Fibroblast of lung (primary cell): ENCODE measurements at regions not wholly inside any gene's neighbourhood (a gene's known extent, or its start where the extent isn't known, plus 50 kb on each side); places are given as distances from the start of the nearest gene placed in this dataset.
"Not testable (repeated sequence)": the region's sequence is repeated elsewhere in the genome, so short reads cannot be mapped to it uniquely, and the experiment has no call there.

Experiments
- DNase-seq, 2 donors: peaks; one replicate each; pipeline versions ENCODE4 v3.0.0 to v3.0.0-alpha.2; 2010; ENCODE audit warnings: low read depth in 2 of 2
- H2AFZ ChIP-seq: 2 replicates; pipeline ENCODE4 v1.5.1; 2012; ENCODE audit warnings: low read length, control low read depth, inconsistent platforms
- H3K27ac ChIP-seq: 2 replicates; pipeline ENCODE4 v1.5.1; 2011; ENCODE audit warnings: low read length, control low read depth; ENCODE audit not compliant: insufficient read depth
- H3K27me3 ChIP-seq: 2 replicates; pipeline ENCODE4 v1.5.1; 2011; ENCODE audit warnings: mild to moderate bottlenecking, low read length; ENCODE audit not compliant: control insufficient read depth, insufficient read depth
- H3K36me3 ChIP-seq: 2 replicates; pipeline ENCODE4 v1.5.1; 2011; ENCODE audit warnings: low read length; ENCODE audit not compliant: control insufficient read depth, insufficient read depth
- H3K4me1 ChIP-seq: 2 replicates; pipeline ENCODE4 v1.5.1; 2011; ENCODE audit warnings: low read length; ENCODE audit not compliant: control insufficient read depth, insufficient read depth; ENCODE audit errors: extremely low read depth
- H3K4me2 ChIP-seq: 2 replicates; pipeline ENCODE4 v1.5.1; 2011; ENCODE audit warnings: low read length, control low read depth; ENCODE audit not compliant: insufficient read depth; ENCODE audit errors: extremely low read depth
- H3K4me3 ChIP-seq, 4 experiments: fragments of 200-600 bp in 1 of 4; sonication (generic) in 1 of 4; replicated peaks in 1 of 4; 2 replicates each; pipeline ENCODE4 v1.5.1; 2011 to 2016; ENCODE audit warnings: low read length in 4 of 4, low read depth in 3 of 4, mild to moderate bottlenecking in 3 of 4, control low read depth in 2 of 4, inconsistent platforms in 1 of 4, mixed read lengths in 1 of 4; ENCODE audit not compliant: insufficient read depth in 1 of 4; ENCODE audit errors: control extremely low read depth in 1 of 4
- H3K79me2 ChIP-seq: 2 replicates; pipeline ENCODE4 v1.5.1; 2012; ENCODE audit warnings: mild to moderate bottlenecking, low read length, inconsistent platforms; ENCODE audit not compliant: control insufficient read depth, insufficient read depth
- H3K9ac ChIP-seq: 2 replicates; pipeline ENCODE4 v1.5.1; 2011; ENCODE audit warnings: mild to moderate bottlenecking, low read length, control low read depth; ENCODE audit not compliant: insufficient read depth
- H3K9me3 ChIP-seq: 2 replicates; pipeline ENCODE4 v1.5.1; 2012; ENCODE audit warnings: low read depth, low read length; ENCODE audit not compliant: control insufficient read depth, insufficient read depth
- H4K20me1 ChIP-seq: 2 replicates; pipeline ENCODE4 v1.5.1; 2011; ENCODE audit warnings: low read length; ENCODE audit not compliant: control insufficient read depth, insufficient read depth; ENCODE audit errors: extremely low read depth
- EZH2 ChIP-seq: IDR thresholded peaks from 2 replicates; pipeline ENCODE4 v1.5.1; 2012; ENCODE audit warnings: low read length, control low read depth, mild to moderate bottlenecking; ENCODE audit errors: missing control alignments
- TF ChIP-seq, protein P1 (sequence below), 2 donors: IDR thresholded peaks in 1 of 2; conservative IDR thresholded peaks in 1 of 2; 1 replicate in 1 of 2; 2 replicates in 1 of 2; pipeline ENCODE4 v1.5.1; 2011 to 2012; ENCODE audit warnings: low read length in 2 of 2, control low read depth in 1 of 2, inconsistent platforms in 1 of 2, low read depth in 1 of 2, mild to moderate bottlenecking in 1 of 2

- H4K20me1 ChIP-seq, H3K36me3 ChIP-seq, H2AFZ ChIP-seq, H3K4me2 ChIP-seq, H3K4me3 ChIP-seq, H3K9me3 ChIP-seq, H3K27ac ChIP-seq, H3K9ac ChIP-seq, DNase-seq, H3K4me1 ChIP-seq, H3K27me3 ChIP-seq, H3K79me2 ChIP-seq: not testable (repeated sequence)
Observed at GRCh38 chr4:143789618-143790017, 89.1 kb upstream of the FREM3 start.

DNA sequence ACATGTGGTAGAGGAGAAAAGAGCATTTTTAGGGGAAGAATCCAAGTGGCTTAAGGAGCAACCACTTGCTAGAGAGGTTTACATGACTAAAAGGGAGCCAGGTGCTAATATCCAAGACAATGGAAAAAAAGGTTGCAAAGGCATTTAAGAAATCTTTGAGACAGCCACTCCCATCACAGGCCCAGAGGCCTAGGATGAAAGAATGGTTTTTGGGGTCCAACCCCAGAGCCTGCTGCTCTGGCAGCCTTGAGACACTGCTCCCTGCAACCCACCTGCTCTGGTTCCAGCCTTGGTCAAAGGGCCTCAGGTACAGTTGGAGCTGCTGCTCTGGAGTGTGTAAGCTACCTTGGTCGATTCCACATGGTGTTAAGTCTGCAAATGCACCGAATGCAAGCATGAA lies 84.1 kb upstream of the FREM3 start:
- no peak overlapping the region for H3K27ac ChIP-seq
- no peaks in the 10 kb centered on the region for H4K20me1 ChIP-seq
- no peak overlapping the region for H2AFZ ChIP-seq
- no peaks in the 10 kb centered on the region for H3K4me1 ChIP-seq
- no peaks in the 10 kb centered on the region for H3K27me3 ChIP-seq
- H3K36me3 ChIP-seq, result no peaks in the 10 kb centered on the region
- no peak overlapping the region for H3K4me3 ChIP-seq
- no peak overlapping the region for H3K4me2 ChIP-seq
- H3K9me3 ChIP-seq, result no peaks in the 10 kb centered on the region
- H3K9ac ChIP-seq, result no peak overlapping the region
- DNase-seq, result no peak
- H3K79me2 ChIP-seq, result no peaks in the 10 kb centered on the region
- TF ChIP-seq, protein P1, sequence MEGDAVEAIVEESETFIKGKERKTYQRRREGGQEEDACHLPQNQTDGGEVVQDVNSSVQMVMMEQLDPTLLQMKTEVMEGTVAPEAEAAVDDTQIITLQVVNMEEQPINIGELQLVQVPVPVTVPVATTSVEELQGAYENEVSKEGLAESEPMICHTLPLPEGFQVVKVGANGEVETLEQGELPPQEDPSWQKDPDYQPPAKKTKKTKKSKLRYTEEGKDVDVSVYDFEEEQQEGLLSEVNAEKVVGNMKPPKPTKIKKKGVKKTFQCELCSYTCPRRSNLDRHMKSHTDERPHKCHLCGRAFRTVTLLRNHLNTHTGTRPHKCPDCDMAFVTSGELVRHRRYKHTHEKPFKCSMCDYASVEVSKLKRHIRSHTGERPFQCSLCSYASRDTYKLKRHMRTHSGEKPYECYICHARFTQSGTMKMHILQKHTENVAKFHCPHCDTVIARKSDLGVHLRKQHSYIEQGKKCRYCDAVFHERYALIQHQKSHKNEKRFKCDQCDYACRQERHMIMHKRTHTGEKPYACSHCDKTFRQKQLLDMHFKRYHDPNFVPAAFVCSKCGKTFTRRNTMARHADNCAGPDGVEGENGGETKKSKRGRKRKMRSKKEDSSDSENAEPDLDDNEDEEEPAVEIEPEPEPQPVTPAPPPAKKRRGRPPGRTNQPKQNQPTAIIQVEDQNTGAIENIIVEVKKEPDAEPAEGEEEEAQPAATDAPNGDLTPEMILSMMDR (conservative IDR thresholded peaks at IDR 0.05 in 1 of 2, IDR thresholded peaks at IDR 0.05 in 1 of 2; ENCODE audit: low read depth in 1 of 2, low read length in 2 of 2), result no peak
- TF ChIP-seq EZH2, result no peak

GRCh38 chr4:143782521-143782920 lies 82.0 kb upstream of the FREM3 start:
- H3K4me2 ChIP-seq, result no peak overlapping the region
- no peaks in the 10 kb centered on the region for H3K4me1 ChIP-seq
- peak in 1 of 2 donors; percentile 17 for DNase-seq
- no peaks in the 10 kb centered on the region for H3K36me3 ChIP-seq
- no peaks in the 10 kb centered on the region for H3K9me3 ChIP-seq
- no peaks in the 10 kb centered on the region for H3K79me2 ChIP-seq
- TF ChIP-seq, protein P1 (conservative IDR thresholded peaks at IDR 0.05 in 1 of 2, IDR thresholded peaks at IDR 0.05 in 1 of 2; ENCODE audit: low read depth in 1 of 2, low read length in 2 of 2), result no peak
- no peak for TF ChIP-seq EZH2
- no peak overlapping the region for H3K4me3 ChIP-seq
- H3K9ac ChIP-seq, result no peak overlapping the region
- no peak overlapping the region for H3K27ac ChIP-seq
- H3K27me3 ChIP-seq, result no peaks in the 10 kb centered on the region
- H2AFZ ChIP-seq, result no peak overlapping the region
- no peaks in the 10 kb centered on the region for H4K20me1 ChIP-seq
